ENCODE measurements at regions not wholly inside any gene's neighbourhood (a gene's known extent, or its start where the extent isn't known, plus 50 kb on each side); places are given as distances from the start of the nearest gene placed in this dataset.
A peak's percentile ranks its signal among the peaks of the same experiment; 100 is the strongest.

- TF ChIP-seq CTCF (IDR thresholded peaks at IDR 0.05), result no peak
- DNase-seq (no peak), ATAC-seq (no peak)
- H3K4me1 ChIP-seq, result no peaks in the 10 kb centered on the region
- H3K9me3 ChIP-seq, result no peaks in the 10 kb centered on the region
- intact Hi-C loops (cut with DNase I), result no loop called here
- no peaks in the 10 kb centered on the region for H3K27me3 ChIP-seq (ENCODE audit: low read depth)
- no peaks in the 10 kb centered on the region for H3K36me3 ChIP-seq
- no peak overlapping the region for H3K4me3 ChIP-seq
- H3K27ac ChIP-seq, result no peak overlapping the region
Measured at GRCh38 chr6:145135702-145136101, 599.6 kb downstream of the EPM2A start.

DNA sequence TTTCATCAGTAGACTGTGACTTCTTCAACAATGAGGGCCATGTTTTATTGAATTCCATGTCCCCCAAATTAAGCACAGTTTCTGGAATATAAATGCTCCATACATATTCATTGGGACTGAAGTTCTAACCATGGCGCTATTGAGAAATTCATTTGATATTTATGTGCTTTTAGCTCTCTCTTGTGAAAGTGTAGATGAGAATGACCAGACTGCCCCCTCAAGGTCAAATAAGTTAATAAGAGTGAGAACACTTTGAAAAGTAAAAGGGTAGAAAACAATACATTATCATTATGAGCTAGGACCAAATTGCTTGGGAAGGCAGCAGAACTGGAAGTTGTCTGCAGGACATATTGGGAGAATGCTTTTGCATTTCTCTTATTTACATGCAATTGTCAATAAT, 597.9 kb downstream of the EPM2A start:
- Histone ChIP-seq H3K27ac (no peak overlapping the region), H3K4me1 (no peaks in the 10 kb centered on the region), H3K36me3 (no peaks in the 10 kb centered on the region), H3K27me3 (ENCODE audit: low read depth) (no peaks in the 10 kb centered on the region), H3K9me3 (no peaks in the 10 kb centered on the region), H3K4me3 (no peak overlapping the region)
- ATAC-seq (no peak), DNase-seq (no peak)
- intact Hi-C loops (cut with DNase I), result no loop called here
- no peak for TF ChIP-seq CTCF (IDR thresholded peaks at IDR 0.05)

DNA sequence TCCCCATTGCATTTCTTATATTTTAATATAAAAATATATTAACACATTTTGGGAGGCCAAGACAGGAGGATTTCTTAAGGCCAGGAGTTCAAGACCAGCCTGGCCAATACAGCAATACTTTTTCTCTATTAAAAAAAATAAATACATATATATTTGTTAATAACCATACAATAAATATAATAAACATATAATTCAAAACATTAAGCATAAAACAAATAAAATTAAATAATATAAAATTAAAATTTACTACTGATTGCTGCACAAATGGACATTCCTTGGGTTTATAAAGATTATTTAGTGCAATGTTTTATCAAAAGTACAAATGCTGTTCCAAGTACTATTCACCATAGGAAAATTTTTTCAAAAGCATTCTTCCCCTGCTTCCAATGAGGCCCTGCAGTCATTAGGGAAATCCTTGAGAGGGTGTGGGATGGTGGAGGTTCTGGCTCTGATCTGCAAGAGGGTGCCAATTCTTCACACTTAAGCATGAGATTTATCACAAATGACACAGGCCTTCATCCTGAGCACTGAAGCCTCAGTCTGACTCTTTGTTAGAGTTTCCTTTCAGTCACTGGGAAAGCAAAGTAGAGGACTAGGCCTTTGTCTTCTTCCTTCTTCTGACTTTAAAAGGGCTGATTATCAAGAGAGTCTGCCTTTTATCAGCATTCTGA, 596.7 kb downstream of the EPM2A start:
- intact Hi-C loops (cut with DNase I), result no loop called here
- no peak for TF ChIP-seq CTCF (IDR thresholded peaks at IDR 0.05)
- Histone ChIP-seq H3K9me3 (no peaks in the 10 kb centered on the region), H3K4me3 (no peak overlapping the region), H3K36me3 (no peaks in the 10 kb centered on the region), H3K27me3 (ENCODE audit: low read depth) (no peaks in the 10 kb centered on the region), H3K4me1 (no peaks in the 10 kb centered on the region), H3K27ac (no peak overlapping the region)
- ATAC-seq, result no peak
- no peak for DNase-seq

- peak; percentile 51 for DNase-seq
- Histone ChIP-seq H3K9me3 (no peaks in the 10 kb centered on the region), H3K27me3 (ENCODE audit: low read depth) (no peaks in the 10 kb centered on the region), H3K4me3 (no peak overlapping the region), H3K27ac (no peak overlapping the region), H3K36me3 (no peaks in the 10 kb centered on the region), H3K4me1 (no peaks in the 10 kb centered on the region)
- no peak for TF ChIP-seq CTCF (IDR thresholded peaks at IDR 0.05)
- intact Hi-C loops (cut with DNase I), result no loop called here
- ATAC-seq, result peak; percentile 70 to 80
Measured at GRCh38 chr6:145139140-145139850, 596.0 kb downstream of the EPM2A start.

- Histone ChIP-seq H3K27ac (no peak overlapping the region), H3K4me1 (no peaks in the 10 kb centered on the region), H3K36me3 (no peaks in the 10 kb centered on the region), H3K4me3 (no peak overlapping the region), H3K27me3 (ENCODE audit: low read depth) (no peaks in the 10 kb centered on the region), H3K9me3 (no peaks in the 10 kb centered on the region)
- intact Hi-C loops (cut with DNase I), result no loop called here
- TF ChIP-seq CTCF (IDR thresholded peaks at IDR 0.05), result no peak
- ATAC-seq, result no peak
- no peak for DNase-seq
Measured at GRCh38 chr6:145139895-145140294, 595.4 kb downstream of the EPM2A start.
